HG03108 (cell line): ENCODE measurements at regions not wholly inside any gene's neighbourhood (a gene's known extent, or its start where the extent isn't known, plus 50 kb on each side); places are given as distances from the start of the nearest gene placed in this dataset.
"Not testable (repeated sequence)": the region's sequence is repeated elsewhere in the genome, so short reads cannot be mapped to it uniquely, and the experiment has no call there.

ENCODE experiments used
- ATAC-seq: cut with Tn5 transposase; IDR thresholded peaks from one replicate; pipeline ENCODE4 v1.9.1; 2021; ENCODE audit warnings: moderate library complexity; ENCODE audit not compliant: unreplicated experiment

GRCh38 chr6:121544691-121545090 is 109.2 kb downstream of the GJA1 start:
- no peak for ATAC-seq

GRCh38 chr6:121548131-121548530 is 112.7 kb downstream of the GJA1 start:
- no peak for ATAC-seq

GRCh38 chr6:121549736-121550135 is 114.3 kb downstream of the GJA1 start:
- no peak for ATAC-seq

- ATAC-seq = no peak
These were observed 115.1 kb downstream of the GJA1 start for GRCh38 chr6:121550491-121551010.

- no peak for ATAC-seq
These were observed 119.8 kb downstream of the GJA1 start for GRCh38 chr6:121555201-121555600.

DNA sequence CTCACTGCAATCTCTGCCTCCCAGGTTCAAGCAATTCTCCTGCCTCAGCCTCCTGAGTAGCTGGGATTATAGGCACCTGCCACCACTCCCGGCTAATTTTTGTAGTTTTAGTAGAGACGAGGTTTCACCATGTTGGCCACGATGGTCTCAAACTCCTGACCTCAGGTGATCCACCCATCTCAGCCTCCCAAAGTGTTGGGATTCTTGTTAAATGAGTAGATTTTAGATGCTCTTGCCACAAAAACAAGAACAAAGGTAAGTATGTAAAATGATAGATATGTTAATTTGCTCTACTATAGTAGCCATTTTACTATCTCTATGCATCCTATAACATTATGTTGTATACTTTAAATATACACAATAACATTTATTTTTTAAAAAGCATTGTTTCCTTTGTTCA is 120.7 kb downstream of the GJA1 start:
- ATAC-seq = not testable (repeated sequence)

DNA sequence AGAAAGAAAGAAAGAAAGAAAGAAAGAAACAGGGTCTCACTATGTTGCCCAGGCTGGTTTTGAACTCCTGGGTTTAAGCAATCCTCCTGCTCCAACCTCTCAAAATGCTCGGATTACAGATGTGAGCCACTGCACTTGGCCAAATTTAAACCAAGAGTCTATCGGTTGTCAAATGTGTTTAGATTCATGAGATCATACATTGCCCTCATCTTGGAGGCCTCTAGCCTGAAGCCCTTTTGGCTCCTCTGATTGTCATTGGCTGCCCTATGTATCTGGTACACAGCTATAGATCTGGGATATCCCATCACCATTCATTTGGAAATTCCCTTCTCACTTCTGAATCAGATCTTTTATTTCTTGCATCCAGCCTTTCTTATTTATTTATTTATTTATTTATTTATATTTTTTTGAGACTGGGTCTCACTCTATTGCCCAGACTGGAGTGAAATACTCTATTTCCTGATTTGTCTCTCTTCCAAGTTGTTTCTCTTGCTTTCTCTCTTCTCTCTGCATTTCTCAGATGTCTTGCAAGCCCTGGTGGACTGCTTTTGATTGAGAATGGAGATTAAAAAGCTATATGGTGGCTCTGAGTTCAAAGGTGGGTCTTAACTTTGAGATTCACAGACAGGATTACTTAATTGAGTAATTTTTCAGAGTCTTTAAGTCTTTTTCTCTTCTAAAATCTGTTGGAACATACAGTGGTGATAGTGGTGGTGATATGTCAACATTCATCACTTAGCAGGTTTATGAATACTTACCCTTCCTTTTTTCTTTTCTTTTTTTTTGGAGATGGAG is 121.9 kb downstream of the GJA1 start:
- ATAC-seq = no peak

GRCh38 chr6:121559611-121560269 is 124.3 kb downstream of the GJA1 start:
- ATAC-seq = no peak

- ATAC-seq = no peak
These were observed 125.0 kb downstream of the GJA1 start for GRCh38 chr6:121560476-121560875.

DNA sequence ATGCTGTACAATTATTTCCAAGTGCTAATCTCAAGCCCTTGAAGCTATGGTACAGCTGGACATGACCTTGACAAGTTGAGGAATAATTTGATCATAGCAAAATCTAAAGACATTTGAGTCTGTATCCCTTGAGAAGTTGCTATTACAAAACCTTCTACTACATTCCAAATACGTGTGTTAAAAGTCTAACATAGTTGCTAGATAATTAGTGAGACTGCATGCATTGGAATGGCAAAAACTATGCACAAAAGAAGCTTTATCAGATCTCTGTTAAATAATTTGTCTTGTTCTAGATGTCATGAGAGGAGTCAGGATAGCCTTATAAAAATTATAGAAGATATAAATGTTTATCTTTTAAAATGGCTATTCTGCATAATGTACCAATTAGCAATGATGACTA is 127.8 kb downstream of the GJA1 start:
- no peak for ATAC-seq

DNA sequence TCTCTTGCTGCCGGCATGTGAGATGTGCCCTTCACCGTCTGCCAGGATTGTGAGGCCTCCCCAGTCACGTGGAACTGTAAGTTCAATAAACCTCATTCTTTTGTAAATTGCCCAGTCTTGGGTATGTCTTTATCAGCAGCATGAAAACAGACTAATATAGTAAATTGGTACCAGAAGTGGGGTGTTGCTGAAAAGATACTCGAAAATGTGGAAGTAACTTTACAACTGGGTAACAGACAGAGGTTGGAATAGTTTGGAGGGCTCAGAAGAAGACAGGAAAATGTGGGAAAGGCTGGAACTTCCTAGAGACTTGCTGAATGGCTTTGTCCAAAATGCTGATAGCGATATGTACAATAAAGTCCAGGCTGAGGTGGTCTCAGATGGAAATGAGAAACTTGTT is 129.1 kb downstream of the GJA1 start:
- not testable (repeated sequence) for ATAC-seq

DNA sequence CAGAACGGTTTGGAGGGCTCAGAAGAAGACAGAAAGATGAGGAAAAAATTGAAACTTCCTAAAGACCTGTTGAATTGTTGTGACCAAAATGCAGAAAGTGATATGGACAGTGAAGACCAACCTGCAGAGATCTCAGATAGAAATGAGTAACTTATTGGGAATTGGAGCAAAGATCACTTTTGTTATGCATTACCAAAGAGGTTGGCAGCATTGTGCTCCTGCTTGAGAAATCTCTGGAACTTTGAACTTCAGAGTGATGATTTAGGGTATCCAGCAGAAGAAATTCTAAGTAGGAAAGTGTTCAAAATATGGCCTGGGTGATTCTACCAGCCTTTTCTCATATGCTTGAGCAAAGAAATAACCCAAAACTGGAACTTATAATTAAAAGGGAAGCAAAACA is 136.0 kb downstream of the GJA1 start:
- no peak for ATAC-seq

GRCh38 chr6:121573481-121573880 is 138.0 kb downstream of the GJA1 start:
- ATAC-seq = no peak

GRCh38 chr6:121578216-121578615 is 142.8 kb downstream of the GJA1 start:
- no peak for ATAC-seq

- ATAC-seq = no peak
These were observed 144.0 kb downstream of the GJA1 start for GRCh38 chr6:121579478-121579877.

DNA sequence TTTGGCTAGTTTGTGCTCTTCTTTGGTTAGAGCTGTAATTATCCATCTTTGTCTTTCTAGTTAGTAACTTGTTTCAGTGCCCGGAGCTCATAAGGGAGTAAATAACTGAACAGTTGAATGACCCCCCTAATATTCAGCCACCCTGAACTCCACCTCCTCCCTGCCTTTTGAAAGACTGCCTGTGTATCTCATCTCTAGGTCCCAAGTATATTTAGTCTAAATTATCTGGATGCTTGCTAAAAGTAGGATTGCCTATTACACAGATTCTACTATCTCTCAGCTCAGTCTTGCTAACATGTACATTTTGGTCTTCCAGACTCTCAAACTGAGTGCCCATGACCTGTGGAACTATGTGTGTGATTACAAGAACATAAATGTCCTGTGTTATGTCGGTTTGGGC is 145.9 kb downstream of the GJA1 start:
- no peak for ATAC-seq

DNA sequence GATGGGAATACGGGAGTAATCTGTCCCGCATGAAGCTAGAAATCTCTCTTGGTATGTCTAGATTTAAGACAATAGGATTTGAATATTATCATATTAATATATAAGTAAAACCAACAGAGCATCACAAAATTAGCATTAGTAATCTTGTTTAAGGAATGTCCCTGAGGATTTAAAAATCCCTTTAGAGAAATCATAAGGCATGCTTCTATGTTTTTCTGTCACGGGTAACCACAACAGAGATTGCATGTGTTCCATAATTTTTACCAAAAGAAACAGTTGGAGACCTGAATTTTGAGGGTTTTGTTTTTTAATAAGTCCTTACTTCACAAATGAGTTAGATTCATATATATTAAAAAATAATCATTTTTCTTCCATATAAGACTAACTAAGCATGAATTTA is 146.8 kb downstream of the GJA1 start:
- no peak for ATAC-seq

- ATAC-seq = no peak
These were observed 149.3 kb downstream of the GJA1 start for GRCh38 chr6:121584586-121585369.

DNA sequence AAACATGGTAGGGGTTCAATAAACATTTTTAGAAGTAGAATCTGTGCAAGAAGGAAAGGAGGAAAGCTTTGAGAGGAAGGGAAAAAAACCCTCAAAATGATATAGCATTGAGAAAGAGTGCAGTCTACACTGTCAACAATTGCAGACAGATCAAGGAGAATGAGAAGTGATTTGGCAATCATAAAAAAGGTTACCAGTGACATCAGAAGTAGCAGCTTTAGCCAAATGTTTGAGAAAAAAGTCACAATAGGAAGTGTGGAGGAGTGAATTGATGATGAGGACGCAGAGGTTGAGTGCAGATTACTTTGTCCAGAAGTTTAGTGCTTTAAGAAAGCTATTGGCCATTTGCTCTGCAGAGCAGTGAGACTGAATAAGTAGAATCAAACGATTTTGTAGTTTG is 155.0 kb downstream of the GJA1 start:
- no peak for ATAC-seq

GRCh38 chr6:121590916-121591315 is 155.5 kb downstream of the GJA1 start:
- no peak for ATAC-seq

- no peak for ATAC-seq
These were observed 157.0 kb downstream of the GJA1 start for GRCh38 chr6:121592261-121592935.
